ENCODE measurements at regions not wholly inside any gene's neighbourhood (a gene's known extent, or its start where the extent isn't known, plus 50 kb on each side); places are given as distances from the start of the nearest gene placed in this dataset.

DNA sequence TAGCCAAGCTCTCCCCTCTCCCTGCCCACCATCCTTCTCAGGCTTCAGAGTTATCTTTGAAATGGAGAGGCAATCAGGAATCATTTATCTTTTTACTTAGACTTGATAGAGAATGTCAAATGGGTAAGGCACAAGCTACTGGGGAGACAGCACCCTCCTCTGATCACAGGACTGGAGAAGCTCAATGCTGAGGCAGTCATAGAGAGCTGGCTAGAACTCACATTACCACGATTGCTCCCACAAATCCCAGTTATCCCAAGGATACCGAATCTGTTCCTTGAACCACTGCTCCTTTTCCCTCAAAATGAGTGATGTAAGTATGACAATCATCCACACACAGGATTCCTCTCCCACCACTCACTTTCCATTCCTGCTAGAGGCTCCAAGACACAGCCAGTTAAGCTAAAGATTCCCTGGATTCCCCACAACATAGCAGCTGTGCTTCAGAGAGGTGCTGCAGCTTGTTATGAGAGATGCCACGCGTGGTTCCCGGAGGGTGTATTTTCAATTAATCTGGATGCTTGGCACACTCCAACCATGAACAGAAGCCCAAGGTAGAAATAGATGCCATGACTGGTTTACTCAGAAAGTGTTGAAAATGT is 96.2 kb upstream of the VGLL2 start:
- TF ChIP-seq, protein P1, sequence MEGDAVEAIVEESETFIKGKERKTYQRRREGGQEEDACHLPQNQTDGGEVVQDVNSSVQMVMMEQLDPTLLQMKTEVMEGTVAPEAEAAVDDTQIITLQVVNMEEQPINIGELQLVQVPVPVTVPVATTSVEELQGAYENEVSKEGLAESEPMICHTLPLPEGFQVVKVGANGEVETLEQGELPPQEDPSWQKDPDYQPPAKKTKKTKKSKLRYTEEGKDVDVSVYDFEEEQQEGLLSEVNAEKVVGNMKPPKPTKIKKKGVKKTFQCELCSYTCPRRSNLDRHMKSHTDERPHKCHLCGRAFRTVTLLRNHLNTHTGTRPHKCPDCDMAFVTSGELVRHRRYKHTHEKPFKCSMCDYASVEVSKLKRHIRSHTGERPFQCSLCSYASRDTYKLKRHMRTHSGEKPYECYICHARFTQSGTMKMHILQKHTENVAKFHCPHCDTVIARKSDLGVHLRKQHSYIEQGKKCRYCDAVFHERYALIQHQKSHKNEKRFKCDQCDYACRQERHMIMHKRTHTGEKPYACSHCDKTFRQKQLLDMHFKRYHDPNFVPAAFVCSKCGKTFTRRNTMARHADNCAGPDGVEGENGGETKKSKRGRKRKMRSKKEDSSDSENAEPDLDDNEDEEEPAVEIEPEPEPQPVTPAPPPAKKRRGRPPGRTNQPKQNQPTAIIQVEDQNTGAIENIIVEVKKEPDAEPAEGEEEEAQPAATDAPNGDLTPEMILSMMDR (IDR thresholded peaks at IDR 0.05): no peak
- no peak for TF ChIP-seq POLR2A (IDR thresholded peaks at IDR 0.05)
- no peak for TF ChIP-seq EP300 (IDR thresholded peaks at IDR 0.05)
- TF ChIP-seq POLR2AphosphoS5 (IDR thresholded peaks at IDR 0.05): no peak

Data from upper lobe of left lung (tissue), 4 donors.